ENCODE measurements at regions not wholly inside any gene's neighbourhood (a gene's known extent, or its start where the extent isn't known, plus 50 kb on each side); places are given as distances from the start of the nearest gene placed in this dataset.
"Not testable (repeated sequence)": the region's sequence is repeated elsewhere in the genome, so short reads cannot be mapped to it uniquely, and the experiment has no call there.

DNA sequence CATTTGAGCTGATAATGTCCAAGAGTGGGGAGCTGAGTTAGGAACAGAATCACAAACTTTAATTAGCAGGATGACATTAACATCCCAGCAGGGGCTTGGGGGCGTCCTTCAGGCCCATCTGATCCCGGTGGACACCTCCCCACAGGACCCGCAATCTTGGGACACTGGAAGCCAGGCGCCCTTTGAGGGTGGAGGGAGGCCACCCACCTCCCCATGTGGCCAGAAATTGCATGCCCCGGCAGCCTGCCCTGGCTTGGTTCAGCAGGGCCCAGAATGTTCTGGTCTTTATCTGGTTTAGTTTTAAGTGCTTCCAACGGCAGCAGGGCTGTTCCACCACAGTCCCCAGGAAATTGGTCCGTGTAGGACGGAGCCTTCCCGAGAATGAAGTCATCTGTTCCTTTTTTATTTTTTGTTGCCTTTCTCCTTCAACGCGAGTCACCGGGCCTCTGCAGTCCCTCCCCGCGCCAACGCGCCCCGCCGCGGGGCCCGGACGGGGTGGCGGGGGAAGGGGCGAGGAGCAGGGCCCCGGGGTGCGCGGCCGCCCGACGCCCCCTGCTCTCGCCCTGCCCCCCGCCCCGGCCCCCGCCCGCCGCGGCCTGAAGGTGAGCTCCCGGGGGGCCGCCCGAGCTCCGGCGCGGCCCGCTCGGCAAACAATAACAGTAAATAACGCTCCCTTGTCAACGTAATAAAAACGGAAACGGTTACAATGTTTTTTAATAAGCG, 207.9 kb downstream of the C9orf50 start:
- peak; percentile 63 for DNase-seq (ENCODE audit: low read depth)

DNA sequence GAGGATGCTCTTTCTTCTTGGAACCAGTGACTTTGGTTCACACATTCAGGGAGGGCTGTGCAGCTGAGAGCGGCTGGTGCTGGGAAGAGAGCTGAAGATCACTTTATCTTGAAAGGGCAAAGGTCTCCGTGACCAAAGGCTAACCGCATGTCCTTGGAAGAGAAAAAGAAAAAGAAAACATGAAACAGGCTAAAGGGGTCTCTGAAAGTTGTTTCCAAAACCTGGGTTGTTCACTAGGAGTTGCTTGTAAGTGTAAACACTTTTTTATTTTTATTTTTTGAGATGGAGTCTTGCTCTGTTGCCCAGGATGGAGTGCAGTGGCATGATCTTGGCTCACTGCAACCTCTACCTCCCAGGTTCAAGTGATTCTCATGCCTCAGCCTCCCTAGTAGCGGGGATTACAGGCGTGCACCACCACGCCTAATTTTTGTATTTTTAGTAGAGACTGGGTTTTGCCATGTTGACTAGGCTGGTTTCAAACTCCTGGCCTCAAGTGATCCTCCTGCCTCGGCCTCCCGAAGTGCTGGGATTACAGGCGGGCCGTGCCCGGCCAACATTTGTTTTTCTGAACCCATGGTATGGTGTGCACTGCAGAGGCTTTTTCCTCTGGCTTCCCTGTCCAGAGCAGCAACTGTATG, 208.6 kb downstream of the C9orf50 start:
- not testable (repeated sequence) for DNase-seq (ENCODE audit: low read depth)

DNA sequence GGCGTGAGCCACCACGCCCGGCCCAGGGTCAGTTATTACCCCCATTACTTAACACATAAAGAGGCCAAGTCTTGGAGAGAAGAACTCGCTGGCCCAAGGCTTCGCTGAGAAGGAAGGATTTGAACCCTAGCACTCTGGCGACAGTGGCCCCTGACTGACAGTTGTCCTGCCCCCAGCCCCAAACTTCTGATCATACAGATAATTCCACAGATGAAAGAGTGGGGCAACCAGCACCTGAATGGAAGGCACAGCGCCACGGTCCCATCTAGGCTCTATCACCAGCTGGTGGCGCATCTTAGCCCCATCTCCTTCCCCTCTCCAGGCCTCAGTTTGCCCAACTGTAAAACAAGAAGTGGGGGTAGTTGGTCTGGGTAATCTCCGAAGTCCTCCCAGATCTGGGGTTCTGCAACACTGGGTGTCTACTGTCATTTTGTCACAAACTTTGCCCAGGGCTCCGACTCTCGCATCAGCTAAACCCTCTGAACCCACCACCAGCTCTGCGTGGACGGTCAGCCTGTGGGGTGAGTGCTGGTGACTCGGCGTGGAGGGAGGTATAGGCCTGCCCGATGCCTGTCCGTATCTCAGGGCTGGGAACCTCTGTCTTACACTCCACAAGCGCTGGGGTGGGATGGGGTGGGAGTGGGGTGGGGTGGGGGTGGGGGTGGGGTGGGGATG, 209.3 kb downstream of the C9orf50 start:
- no peak for DNase-seq (ENCODE audit: low read depth)

- DNase-seq (ENCODE audit: low read depth), result no peak
These were observed 210.7 kb downstream of the C9orf50 start for GRCh38 chr9:129410226-129410625.

DNA sequence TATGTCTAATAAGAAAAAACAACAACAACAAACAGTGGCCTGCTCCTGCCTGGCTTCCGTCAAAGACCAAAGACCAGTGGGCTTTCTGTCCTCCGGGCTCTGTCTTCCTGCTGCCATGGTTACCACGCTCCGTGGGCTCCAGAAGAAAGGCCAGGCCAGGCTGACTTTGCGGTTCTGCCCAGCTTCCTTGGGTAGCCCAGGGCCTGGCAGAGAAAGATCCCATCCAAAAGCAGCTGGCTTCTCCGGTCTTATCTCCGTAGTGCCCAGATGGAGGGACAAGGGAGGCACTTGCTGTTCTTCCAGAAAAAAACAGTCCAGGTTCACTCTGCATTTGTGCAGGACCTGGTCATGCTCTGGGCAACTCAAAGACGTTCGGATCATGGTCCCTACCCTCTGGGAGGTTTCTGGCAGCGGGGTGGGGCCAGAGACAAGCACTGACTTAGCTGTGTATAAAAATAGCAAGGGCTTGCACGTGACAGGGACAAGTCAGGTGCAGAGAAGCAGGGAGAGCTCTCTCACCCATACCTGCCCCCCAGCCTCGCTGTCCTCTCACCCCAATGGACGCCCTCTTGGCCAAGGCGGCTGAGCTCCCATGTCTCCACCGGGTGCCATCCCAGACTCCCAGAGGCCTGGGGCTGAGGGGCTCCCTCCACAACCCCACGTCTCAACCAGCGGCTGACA, 212.2 kb downstream of the C9orf50 start:
- DNase-seq (ENCODE audit: low read depth), result no peak

- DNase-seq (ENCODE audit: low read depth), result no peak
These were observed 212.9 kb downstream of the C9orf50 start for GRCh38 chr9:129407905-129408452.

- DNase-seq (ENCODE audit: low read depth), result no peak
These were observed 214.3 kb downstream of the C9orf50 start for GRCh38 chr9:129406278-129407225.

DNA sequence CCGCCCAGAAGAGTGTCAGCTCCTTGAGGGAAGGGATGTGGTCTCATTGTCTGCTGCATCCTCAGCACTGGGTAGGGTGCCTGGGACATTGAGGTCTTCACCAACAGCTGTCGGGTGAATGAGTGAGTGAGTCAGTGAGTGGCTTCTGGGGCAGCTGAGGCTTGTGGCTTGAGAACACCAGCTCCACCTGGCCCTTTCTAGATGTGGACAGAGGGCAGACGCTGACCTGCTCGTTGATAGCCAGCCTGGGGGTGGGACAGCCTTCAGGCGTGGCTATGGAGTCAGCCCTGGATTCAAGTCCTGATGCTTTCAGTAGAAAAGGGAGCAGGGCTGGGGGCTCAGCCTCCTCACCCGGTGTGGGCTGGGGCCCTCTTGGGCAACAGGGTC, 215.1 kb downstream of the C9orf50 start:
- no peak for DNase-seq (ENCODE audit: low read depth)

DNA sequence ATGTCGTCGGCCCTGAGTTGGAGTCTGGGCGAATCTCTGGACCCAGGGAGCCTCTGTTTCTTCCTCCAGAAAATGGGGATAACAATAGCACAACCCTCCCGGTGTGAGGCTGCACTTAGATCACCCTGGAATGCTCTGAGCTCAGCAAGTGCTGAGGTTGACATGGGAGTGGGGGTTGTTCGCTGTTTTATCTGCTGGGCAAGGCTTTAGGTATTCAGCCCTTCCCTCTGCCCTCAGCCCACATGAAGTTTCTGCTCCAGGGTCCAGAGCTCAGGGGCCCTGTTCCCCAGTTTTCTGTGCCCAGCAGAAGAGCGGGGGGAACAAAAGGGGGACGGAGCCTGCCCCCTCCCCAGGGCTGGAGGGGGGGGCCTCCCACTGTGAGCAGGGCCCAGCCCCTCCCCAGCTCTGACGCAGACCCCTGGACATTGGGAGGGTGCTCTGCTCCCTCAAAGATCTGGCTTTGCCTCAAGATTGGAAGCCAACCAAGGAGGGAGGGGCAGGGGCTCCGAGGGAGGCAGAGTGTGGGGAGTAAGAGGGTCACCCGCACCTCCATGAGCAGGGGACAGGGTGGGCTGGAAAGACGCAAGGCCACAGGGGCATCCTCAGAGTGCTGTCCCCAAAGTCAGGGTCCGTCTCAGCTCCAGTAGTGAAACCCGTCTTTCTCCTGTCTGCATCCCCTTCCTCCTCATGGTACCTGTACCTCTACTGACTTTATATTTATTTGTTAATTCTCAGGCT, 215.6 kb downstream of the C9orf50 start:
- DNase-seq (ENCODE audit: low read depth), result peak; percentile 64

GRCh38 chr9:129404621-129405020, 216.3 kb downstream of the C9orf50 start:
- no peak for DNase-seq (ENCODE audit: low read depth)

GRCh38 chr9:129403779-129404620, 216.9 kb downstream of the C9orf50 start:
- no peak for DNase-seq (ENCODE audit: low read depth)

GRCh38 chr9:129402931-129403778, 217.7 kb downstream of the C9orf50 start:
- DNase-seq (ENCODE audit: low read depth), result no peak

DNA sequence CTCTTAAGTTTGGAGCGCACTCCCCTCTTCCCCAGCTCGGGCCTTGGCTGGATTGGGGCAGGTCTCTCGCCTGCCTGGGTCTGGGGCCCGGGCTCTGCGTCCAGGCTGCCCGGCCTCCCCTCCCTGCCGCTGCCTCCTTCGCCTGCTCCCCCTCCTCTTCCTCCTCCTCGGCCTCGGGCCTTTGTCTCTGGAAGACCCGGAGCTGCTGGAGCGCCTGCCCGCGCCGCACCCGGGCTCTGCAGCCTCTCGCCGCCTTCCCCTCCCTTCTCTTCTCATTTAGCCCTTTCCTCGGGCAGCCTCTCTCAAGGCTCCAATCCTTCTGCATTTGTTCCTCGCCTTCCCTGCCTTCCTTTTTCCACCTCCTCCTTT, 218.5 kb downstream of the C9orf50 start:
- no peak for DNase-seq (ENCODE audit: low read depth)

GRCh38 chr9:129401623-129402370, 219.1 kb downstream of the C9orf50 start:
- DNase-seq (ENCODE audit: low read depth), result no peak

GRCh38 chr9:129400971-129401622, 219.8 kb downstream of the C9orf50 start:
- DNase-seq (ENCODE audit: low read depth), result no peak

- no peak for DNase-seq (ENCODE audit: low read depth)
These were observed 220.6 kb downstream of the C9orf50 start for GRCh38 chr9:129400001-129400970.

Data from non-pigmented ciliary epithelial cell (primary cell).